GM12878 (cell line): ENCODE measurements at regions not wholly inside any gene's neighbourhood (a gene's known extent, or its start where the extent isn't known, plus 50 kb on each side); places are given as distances from the start of the nearest gene placed in this dataset.

Source experiments
- ATAC-seq: fragments of 200-7000 bp; cut with Tn5 transposase; 3 replicates; pipeline ENCODE4 v1.9.1; 2020; ENCODE audit warnings: mild to moderate bottlenecking, moderate library complexity
- BruUV-seq: library from RNA; stranded (reverse); fragments of 400-500 nt; replicated peaks from 2 replicates; lab custom pipeline; 2021; lab: Mats Ljungman, UMichigan
- CTCF ChIA-PET: fragments of 300-600 bp; sonication (Branson Sonifier 250); formaldehyde crosslinking; extraction: SDS; loops from one replicate; lab custom pipeline; 2021; ENCODE audit warnings: inconsistent platforms; lab: Yijun Ruan, JAX
- POLR2A ChIA-PET: fragments of 350-600 bp; formaldehyde crosslinking; extraction: SDS; loops from one replicate; lab custom pipeline; 2021; ENCODE audit warnings: inconsistent platforms; lab: Charles Lee
- RAD21 ChIA-PET: fragments of 300-600 bp; sonication (Branson Sonifier 250); formaldehyde crosslinking; loops from one replicate; lab custom pipeline; 2023; ENCODE audit warnings: antibody characterized with exemption; ENCODE audit not compliant: unreplicated experiment; lab: Charles Lee
- SMC1A ChIA-PET: fragments of 300-600 bp; sonication (Branson Sonifier 250); formaldehyde crosslinking; loops from one replicate; lab custom pipeline; 2023; ENCODE audit not compliant: unreplicated experiment, uncharacterized antibody; lab: Charles Lee
- DNase-seq: peaks from one replicate; pipeline ENCODE4 v3.0.0-alpha.2; 2011; ENCODE audit warnings: low read depth, low spot score
- FAIRE-seq: peaks from 3 replicates; lab custom pipeline; 2011; peaks lifted over from hg19 to GRCh38; lab: Jason Lieb, UNC
- H2AFZ ChIP-seq: 2 replicates; pipeline ENCODE4 v1.6.0; 2011; ENCODE audit warnings: low read depth, low read length, control low read depth; ENCODE audit not compliant: control insufficient read depth
- H3K27ac ChIP-seq: 2 replicates; pipeline ENCODE4 v1.5.1; 2011; ENCODE audit warnings: control low read depth; ENCODE audit not compliant: control insufficient read depth, insufficient read depth
- H3K27me3 ChIP-seq, 2 experiments: replicated peaks in 1 of 2; 2 replicates each; pipeline versions ENCODE4 v1.6.0 to v1.6.1; 2011; ENCODE audit warnings: low read length in 1 of 2; ENCODE audit not compliant: control insufficient read depth in 2 of 2, insufficient read depth in 2 of 2
- H3K36me3 ChIP-seq, 2 experiments: 2 replicates each; pipeline ENCODE4 v1.5.1; 2011; ENCODE audit warnings: low read length in 1 of 2; ENCODE audit not compliant: control insufficient read depth in 2 of 2, insufficient read depth in 2 of 2
- H3K4me1 ChIP-seq: 2 replicates; pipeline ENCODE4 v1.6.1; 2011; ENCODE audit warnings: mild to moderate bottlenecking, low read length, moderate library complexity, mixed read lengths; ENCODE audit not compliant: control insufficient read depth, insufficient read depth
- H3K4me2 ChIP-seq: 2 replicates; pipeline ENCODE4 v1.6.0; 2011; ENCODE audit warnings: control low read depth; ENCODE audit not compliant: control insufficient read depth, insufficient read depth
- H3K4me3 ChIP-seq: fragments of 200-600 bp; sonication (generic); 2 replicates; pipeline ENCODE4 v1.5.1; 2016
- H3K79me2 ChIP-seq: 2 replicates; pipeline ENCODE4 v1.6.0; 2011; ENCODE audit warnings: low read length; ENCODE audit not compliant: control insufficient read depth, insufficient read depth
- H3K9ac ChIP-seq: 2 replicates; pipeline ENCODE4 v1.8.0; 2011; ENCODE audit warnings: low read length, control low read depth, mixed read lengths; ENCODE audit not compliant: control insufficient read depth, insufficient read depth
- H3K9me3 ChIP-seq: replicated peaks from 3 replicates; pipeline ENCODE4 v1.5.1; 2011; ENCODE audit warnings: mild to moderate bottlenecking, low read length; ENCODE audit not compliant: control insufficient read depth, insufficient read depth
- H4K20me1 ChIP-seq: 2 replicates; pipeline ENCODE4 v1.6.0; 2011; ENCODE audit not compliant: control insufficient read depth, insufficient read depth
- BACH1 ChIP-seq: fragments of 450-650 bp; IDR thresholded peaks from 2 replicates; pipeline ENCODE4 v1.6.1; 2017; ENCODE audit warnings: mild to moderate bottlenecking, borderline replicate concordance
- EED ChIP-seq: sonication (generic); IDR thresholded peaks from 2 replicates; pipeline ENCODE4 v1.6.1; 2016; ENCODE audit warnings: antibody characterized with exemption, low read depth
- ESRRA ChIP-seq: IDR thresholded peaks from 2 replicates; pipeline ENCODE4 v1.6.1; 2012; ENCODE audit warnings: mild to moderate bottlenecking, low read length, improper control_type of control experiment
- HSF1 ChIP-seq: fragments of 150-350 bp; IDR thresholded peaks from 2 replicates; pipeline ENCODE4 v1.6.1; 2014; ENCODE audit warnings: mild to moderate bottlenecking, low read depth, low read length
- IKZF1 ChIP-seq: fragments of 450-650 bp; conservative IDR thresholded peaks from 2 replicates; pipeline ENCODE4 v1.6.1; 2017; ENCODE audit warnings: antibody characterized with exemption, mild to moderate bottlenecking
- IRF3 ChIP-seq: fragments of 450-650 bp; IDR thresholded peaks from 2 replicates; pipeline ENCODE4 v1.6.1; 2014; ENCODE audit warnings: mild to moderate bottlenecking
- MAX ChIP-seq: IDR thresholded peaks from 2 replicates; pipeline ENCODE4 v1.6.1; 2012; ENCODE audit warnings: low read depth, low read length, improper control_type of control experiment
- RCOR1 ChIP-seq: conservative IDR thresholded peaks from 2 replicates; pipeline ENCODE4 v1.6.1; 2012; ENCODE audit warnings: low read depth, low read length, improper control_type of control experiment
- RUNX3 ChIP-seq: IDR thresholded peaks from 2 replicates; pipeline ENCODE4 v1.6.1; 2012; ENCODE audit warnings: low read length, inconsistent platforms
- WGBS: methylation state at CpG from one replicate; pipeline ENCODE4 v1.1.6; 2016; ENCODE audit warnings: low lambda C conversion rate; ENCODE audit not compliant: insufficient replicate concordance, insufficient coverage; ENCODE audit errors: missing lambda C conversion rate; 5-methylcytosine and 5-hydroxymethylcytosine counted together
- in situ Hi-C: fragments of 300-500 bp; cut with MboI; formaldehyde crosslinking; loops from 9 replicates; pipeline ENCODE4 v1.14.3; 2018; ENCODE audit warnings: mixed read lengths
- intact Hi-C: fragments of 100-400 bp; cut with micrococcal nuclease; formaldehyde crosslinking; loops from one replicate; pipeline ENCODE4 v1.14.2; 2022; ENCODE audit not compliant: unreplicated experiment
- TF ChIP-seq, protein P1 (sequence below): IDR thresholded peaks from 2 replicates; pipeline ENCODE4 v1.6.1; 2012; ENCODE audit warnings: mild to moderate bottlenecking, low read depth, low read length
- TF ChIP-seq, protein P2 (sequence below): fragments of 450-650 bp; conservative IDR thresholded peaks from 2 replicates; pipeline ENCODE4 v1.6.1; 2017; ENCODE audit warnings: mild to moderate bottlenecking, moderate library complexity

DNA sequence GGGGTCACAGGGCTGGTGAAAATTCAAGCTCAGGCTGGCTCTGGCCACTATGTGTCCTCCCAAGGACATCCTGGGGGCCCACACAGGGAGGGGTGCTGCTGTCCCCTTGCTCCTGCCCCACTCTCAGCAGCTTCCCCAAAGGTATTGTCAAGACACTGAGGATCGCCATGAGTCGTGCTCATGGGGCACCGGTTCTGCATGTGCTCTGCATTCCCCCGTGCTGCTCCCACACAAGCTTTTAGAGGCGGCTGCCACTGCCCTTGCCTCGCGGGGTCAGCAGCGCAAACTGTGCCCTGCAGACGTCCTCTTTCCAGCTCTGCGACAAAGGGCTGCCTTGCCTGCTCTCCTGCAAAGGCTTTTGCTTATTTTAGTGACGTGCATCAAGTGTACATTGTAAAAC, 179.8 kb downstream of the ERMARD start:
- Histone ChIP-seq H3K4me2 (no peak overlapping the region), H3K27ac (no peak overlapping the region), H3K4me1 (no peaks in the 10 kb centered on the region), H3K4me3 (no peak overlapping the region), H2AFZ (no peak overlapping the region), H3K79me2 (no peaks in the 10 kb centered on the region), H3K27me3 (no peaks in the 10 kb centered on the region), H4K20me1 (no peaks in the 10 kb centered on the region), H3K9ac (no peak overlapping the region), H3K9me3 (no peaks in the 10 kb centered on the region; the same call in 2 of the 3 replicates), H3K36me3 (no peaks in the 10 kb centered on the region)
- FAIRE-seq = no peak
- DNase-seq = no peak
- TF ChIP-seq, protein P1, sequence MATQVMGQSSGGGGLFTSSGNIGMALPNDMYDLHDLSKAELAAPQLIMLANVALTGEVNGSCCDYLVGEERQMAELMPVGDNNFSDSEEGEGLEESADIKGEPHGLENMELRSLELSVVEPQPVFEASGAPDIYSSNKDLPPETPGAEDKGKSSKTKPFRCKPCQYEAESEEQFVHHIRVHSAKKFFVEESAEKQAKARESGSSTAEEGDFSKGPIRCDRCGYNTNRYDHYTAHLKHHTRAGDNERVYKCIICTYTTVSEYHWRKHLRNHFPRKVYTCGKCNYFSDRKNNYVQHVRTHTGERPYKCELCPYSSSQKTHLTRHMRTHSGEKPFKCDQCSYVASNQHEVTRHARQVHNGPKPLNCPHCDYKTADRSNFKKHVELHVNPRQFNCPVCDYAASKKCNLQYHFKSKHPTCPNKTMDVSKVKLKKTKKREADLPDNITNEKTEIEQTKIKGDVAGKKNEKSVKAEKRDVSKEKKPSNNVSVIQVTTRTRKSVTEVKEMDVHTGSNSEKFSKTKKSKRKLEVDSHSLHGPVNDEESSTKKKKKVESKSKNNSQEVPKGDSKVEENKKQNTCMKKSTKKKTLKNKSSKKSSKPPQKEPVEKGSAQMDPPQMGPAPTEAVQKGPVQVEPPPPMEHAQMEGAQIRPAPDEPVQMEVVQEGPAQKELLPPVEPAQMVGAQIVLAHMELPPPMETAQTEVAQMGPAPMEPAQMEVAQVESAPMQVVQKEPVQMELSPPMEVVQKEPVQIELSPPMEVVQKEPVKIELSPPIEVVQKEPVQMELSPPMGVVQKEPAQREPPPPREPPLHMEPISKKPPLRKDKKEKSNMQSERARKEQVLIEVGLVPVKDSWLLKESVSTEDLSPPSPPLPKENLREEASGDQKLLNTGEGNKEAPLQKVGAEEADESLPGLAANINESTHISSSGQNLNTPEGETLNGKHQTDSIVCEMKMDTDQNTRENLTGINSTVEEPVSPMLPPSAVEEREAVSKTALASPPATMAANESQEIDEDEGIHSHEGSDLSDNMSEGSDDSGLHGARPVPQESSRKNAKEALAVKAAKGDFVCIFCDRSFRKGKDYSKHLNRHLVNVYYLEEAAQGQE = no peak
- no peak for TF ChIP-seq EED
- no peak for TF ChIP-seq MAX
- TF ChIP-seq RCOR1 = no peak
- TF ChIP-seq, protein P2, sequence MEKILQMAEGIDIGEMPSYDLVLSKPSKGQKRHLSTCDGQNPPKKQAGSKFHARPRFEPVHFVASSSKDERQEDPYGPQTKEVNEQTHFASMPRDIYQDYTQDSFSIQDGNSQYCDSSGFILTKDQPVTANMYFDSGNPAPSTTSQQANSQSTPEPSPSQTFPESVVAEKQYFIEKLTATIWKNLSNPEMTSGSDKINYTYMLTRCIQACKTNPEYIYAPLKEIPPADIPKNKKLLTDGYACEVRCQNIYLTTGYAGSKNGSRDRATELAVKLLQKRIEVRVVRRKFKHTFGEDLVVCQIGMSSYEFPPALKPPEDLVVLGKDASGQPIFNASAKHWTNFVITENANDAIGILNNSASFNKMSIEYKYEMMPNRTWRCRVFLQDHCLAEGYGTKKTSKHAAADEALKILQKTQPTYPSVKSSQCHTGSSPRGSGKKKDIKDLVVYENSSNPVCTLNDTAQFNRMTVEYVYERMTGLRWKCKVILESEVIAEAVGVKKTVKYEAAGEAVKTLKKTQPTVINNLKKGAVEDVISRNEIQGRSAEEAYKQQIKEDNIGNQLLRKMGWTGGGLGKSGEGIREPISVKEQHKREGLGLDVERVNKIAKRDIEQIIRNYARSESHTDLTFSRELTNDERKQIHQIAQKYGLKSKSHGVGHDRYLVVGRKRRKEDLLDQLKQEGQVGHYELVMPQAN = no peak
- TF ChIP-seq IRF3 = no peak
- no peak for TF ChIP-seq ESRRA
- TF ChIP-seq BACH1 = no peak
- no peak for TF ChIP-seq HSF1
- TF ChIP-seq RUNX3 = no peak
- TF ChIP-seq IKZF1 = no peak
- ChIA-PET RAD21 (no interaction called here), SMC1A (no interaction called here), POLR2A (no interaction called here), CTCF (no interaction called here)
- in situ Hi-C loops = no loop called here
- 48% methylated on average over 11 of the region's 11 CpGs for WGBS
- ATAC-seq = no peak
- BruUV-seq = no TSS peak
- intact Hi-C loops = no loop called here
